Cardiac fibroblast (primary cell): ENCODE measurements at regions not wholly inside any gene's neighbourhood (a gene's known extent, or its start where the extent isn't known, plus 50 kb on each side); places are given as distances from the start of the nearest gene placed in this dataset.
A peak's percentile ranks its signal among the peaks of the same experiment; 100 is the strongest.

Experiments used
- DNase-seq, 2 donors: peaks; one replicate each; pipeline versions ENCODE4 v3.0.0 to v3.0.0-alpha.2; 2010; ENCODE audit warnings: low read depth in 2 of 2
- H3K4me3 ChIP-seq, 2 donors: replicated peaks in 1 of 2; 1 replicate in 1 of 2; 2 replicates in 1 of 2; pipeline ENCODE4 v1.5.1; 2011; ENCODE audit warnings: low read depth in 2 of 2, low read length in 2 of 2, mild to moderate bottlenecking in 2 of 2, moderate library complexity in 1 of 2
- CTCF ChIP-seq: IDR thresholded peaks from one replicate; pipeline ENCODE4 v1.5.1; 2011; ENCODE audit warnings: low read depth, mild to moderate bottlenecking, low read length, inconsistent platforms

- no peak overlapping the region for H3K4me3 ChIP-seq
- TF ChIP-seq CTCF: no peak
- no peak for DNase-seq
Observed at GRCh38 chr1:212532469-212533147, 76.0 kb upstream of the ATF3 start.

GRCh38 chr1:212533148-212533517 is 75.4 kb upstream of the ATF3 start:
- DNase-seq: no peak
- no peak overlapping the region for H3K4me3 ChIP-seq
- TF ChIP-seq CTCF: no peak

- TF ChIP-seq CTCF: no peak
- DNase-seq: peak in 1 of 2 donors; percentile 63
- no peak overlapping the region for H3K4me3 ChIP-seq
Observed at GRCh38 chr1:212536586-212536985, 72.0 kb upstream of the ATF3 start.

GRCh38 chr1:212537610-212538009 is 71.0 kb upstream of the ATF3 start:
- DNase-seq: no peak
- H3K4me3 ChIP-seq: no peak overlapping the region
- no peak for TF ChIP-seq CTCF

GRCh38 chr1:212539737-212540430 is 68.7 kb upstream of the ATF3 start:
- DNase-seq: no peak
- TF ChIP-seq CTCF: no peak
- no peak overlapping the region for H3K4me3 ChIP-seq

GRCh38 chr1:212542761-212543187 is 65.8 kb upstream of the ATF3 start:
- DNase-seq: no peak
- H3K4me3 ChIP-seq: no peak overlapping the region

More at GRCh38 chr1:212542761-212543187, 65.8 kb upstream of the ATF3 start:
- no peak for TF ChIP-seq CTCF
